H1 (cell line): ENCODE measurements at regions not wholly inside any gene's neighbourhood (a gene's known extent, or its start where the extent isn't known, plus 50 kb on each side); places are given as distances from the start of the nearest gene placed in this dataset.

Experiments
- CTCF ChIA-PET: fragments of 300-600 bp; sonication (Branson Sonifier 250); formaldehyde crosslinking; loops from one replicate; lab custom pipeline; 2021; ENCODE audit not compliant: partially characterized antibody; lab: Charles Lee
- POLR2A ChIA-PET: fragments of 300-600 bp; sonication (Branson Sonifier 250); formaldehyde crosslinking; loops from one replicate; lab custom pipeline; 2021; ENCODE audit warnings: inconsistent platforms; ENCODE audit not compliant: partially characterized antibody; lab: Charles Lee
- DNase-seq, 2 experiments: peaks; one replicate each; pipeline versions ENCODE4 v3.0.0 to v3.0.0-alpha.2; 2010 to 2022; ENCODE audit warnings: low spot score in 2 of 2, low read depth in 1 of 2, mixed read lengths in 1 of 2
- FAIRE-seq: peaks from 2 replicates; lab custom pipeline; 2011; peaks lifted over from hg19 to GRCh38; lab: Jason Lieb, UNC
- H2AFZ ChIP-seq: 2 replicates; pipeline ENCODE4 v1.8.1; 2012; ENCODE audit warnings: low read length, inconsistent platforms
- H2AK5ac ChIP-seq: 2 replicates; pipeline ENCODE4 v1.6.1; 2013; ENCODE audit warnings: low read depth, low read length
- H2BK120ac ChIP-seq: replicated peaks from 2 replicates; pipeline ENCODE3; 2013; ENCODE audit warnings: low read depth, low read length, inconsistent platforms
- H2BK12ac ChIP-seq: 2 replicates; pipeline ENCODE4 v1.6.1; 2013; ENCODE audit warnings: low read depth, low read length
- H2BK15ac ChIP-seq: 2 replicates; pipeline ENCODE4 v1.6.1; 2013; ENCODE audit warnings: low read length
- H2BK20ac ChIP-seq: 2 replicates; pipeline ENCODE4 v1.6.1; 2013; ENCODE audit warnings: low read length
- H2BK5ac ChIP-seq: 2 replicates; pipeline ENCODE4 v1.6.1; 2013; ENCODE audit warnings: low read depth, low read length
- H3K14ac ChIP-seq: 2 replicates; pipeline ENCODE4 v1.6.1; 2013; ENCODE audit warnings: inconsistent platforms; ENCODE audit not compliant: insufficient read length
- H3K18ac ChIP-seq: 2 replicates; pipeline ENCODE4 v1.6.1; 2013; ENCODE audit warnings: low read length; ENCODE audit errors: extremely low read depth
- H3K23ac ChIP-seq: 2 replicates; pipeline ENCODE4 v1.6.1; 2013; ENCODE audit warnings: inconsistent platforms; ENCODE audit not compliant: insufficient read length
- H3K23me2 ChIP-seq: 2 replicates; pipeline ENCODE4 v1.6.1; 2013; ENCODE audit warnings: low read depth, low read length
- H3K27ac ChIP-seq: 2 replicates; pipeline ENCODE4 v1.6.1; 2011; ENCODE audit warnings: low read depth, low read length, inconsistent platforms
- H3K27me3 ChIP-seq, 4 experiments: replicated peaks in 1 of 4; 1 replicate in 1 of 4; 2 replicates in 3 of 4; pipeline versions ENCODE4 v1.6.1 to v1.8.1; 2011 to 2013; ENCODE audit warnings: low read length in 3 of 4, mild to moderate bottlenecking in 3 of 4, inconsistent platforms in 2 of 4, mixed read lengths in 2 of 4, moderate library complexity in 1 of 4; ENCODE audit not compliant: control insufficient read depth in 3 of 4, insufficient read depth in 3 of 4; ENCODE audit errors: extremely low read depth in 1 of 4
- H3K36me3 ChIP-seq, 4 experiments: 2 replicates each; pipeline versions ENCODE4 v1.6.1 to v1.8.1; 2011 to 2013; ENCODE audit warnings: mild to moderate bottlenecking in 4 of 4, low read length in 3 of 4, moderate library complexity in 2 of 4, control low read depth in 1 of 4, inconsistent platforms in 1 of 4; ENCODE audit not compliant: insufficient read depth in 4 of 4, control insufficient read depth in 2 of 4
- H3K4ac ChIP-seq: replicated peaks from 2 replicates; pipeline ENCODE3; 2013; ENCODE audit warnings: low read length, low read depth, mixed read lengths, inconsistent platforms; ENCODE audit not compliant: insufficient read length
- H3K4me1 ChIP-seq, 4 experiments: replicated peaks in 1 of 4; 1 replicate in 1 of 4; 2 replicates in 3 of 4; pipeline versions ENCODE4 v1.6.1 to v1.8.1; 2011 to 2013; ENCODE audit warnings: low read length in 3 of 4, inconsistent platforms in 2 of 4, mixed read lengths in 1 of 4; ENCODE audit not compliant: insufficient read depth in 4 of 4, control insufficient read depth in 3 of 4
- H3K4me2 ChIP-seq, 2 experiments: 2 replicates each; pipeline versions ENCODE4 v1.6.1 to v1.8.1; 2011 to 2013; ENCODE audit warnings: low read depth in 2 of 2, low read length in 2 of 2, control low read depth in 1 of 2, inconsistent platforms in 1 of 2, mild to moderate bottlenecking in 1 of 2; ENCODE audit not compliant: insufficient read depth in 1 of 2
- H3K4me3 ChIP-seq, 4 experiments: fragments of 200-600, 300-600 bp in 1 of 4; sonication (generic), shearing (Covaris generic), sonication (Bioruptor Twin) in 1 of 4; 2 replicates each; pipeline versions ENCODE4 v1.5.1 to v1.8.1; 2011 to 2016; ENCODE audit warnings: low read length in 4 of 4, low read depth in 3 of 4, control low read depth in 2 of 4, inconsistent platforms in 2 of 4, mild to moderate bottlenecking in 2 of 4, mixed read lengths in 1 of 4, moderate library complexity in 1 of 4; ENCODE audit not compliant: insufficient read depth in 2 of 4; ENCODE audit errors: extremely low read depth in 1 of 4
- H3K56ac ChIP-seq: replicated peaks from 2 replicates; pipeline ENCODE3; 2013; ENCODE audit warnings: low read depth, mild to moderate bottlenecking, mixed read lengths, low read length, inconsistent platforms; ENCODE audit not compliant: insufficient read length
- H3K79me1 ChIP-seq: 2 replicates; pipeline ENCODE4 v1.6.1; 2013; ENCODE audit warnings: low read depth, low read length, control low read depth
- H3K79me2 ChIP-seq, 2 experiments: 2 replicates each; pipeline versions ENCODE4 v1.6.1 to v1.8.1; 2012 to 2013; ENCODE audit warnings: low read length in 2 of 2, mild to moderate bottlenecking in 2 of 2, inconsistent platforms in 1 of 2; ENCODE audit not compliant: insufficient read depth in 2 of 2, control insufficient read depth in 1 of 2
- H3K9ac ChIP-seq, 4 experiments: replicated peaks in 1 of 4; 1 replicate in 1 of 4; 2 replicates in 3 of 4; pipeline versions ENCODE4 v1.6.1 to v1.8.1; 2011 to 2013; ENCODE audit warnings: low read depth in 3 of 4, low read length in 3 of 4, control low read depth in 2 of 4, mild to moderate bottlenecking in 2 of 4, moderate library complexity in 2 of 4, inconsistent platforms in 1 of 4; ENCODE audit errors: extremely low read depth in 1 of 4
- H3K9me3 ChIP-seq, 2 experiments: 2 replicates each; pipeline versions ENCODE4 v1.6.1 to v1.8.1; 2012 to 2013; ENCODE audit warnings: mild to moderate bottlenecking in 2 of 2, moderate library complexity in 2 of 2, control low read depth in 1 of 2, inconsistent platforms in 1 of 2, low read depth in 1 of 2, low read length in 1 of 2, mixed read lengths in 1 of 2; ENCODE audit not compliant: insufficient read depth in 2 of 2
- H4K20me1 ChIP-seq, 2 experiments: replicated peaks in 1 of 2; 2 replicates each; pipeline versions ENCODE3 to v1.8.1; 2011 to 2013; ENCODE audit warnings: inconsistent platforms in 2 of 2, low read length in 2 of 2, mild to moderate bottlenecking in 1 of 2; ENCODE audit not compliant: insufficient read depth in 2 of 2, control insufficient read depth in 1 of 2
- H4K5ac ChIP-seq: 2 replicates; pipeline ENCODE4 v1.6.1; 2013; ENCODE audit warnings: low read length, low read depth, mixed read lengths, inconsistent platforms; ENCODE audit not compliant: insufficient read length
- H4K8ac ChIP-seq: 2 replicates; pipeline ENCODE4 v1.8.0; 2013; ENCODE audit warnings: mild to moderate bottlenecking, moderate library complexity, low read length, inconsistent platforms; ENCODE audit not compliant: insufficient read depth; ENCODE audit errors: extremely low read depth
- H4K91ac ChIP-seq: replicated peaks from 2 replicates; pipeline ENCODE3; 2013; ENCODE audit warnings: low read length, mixed read lengths, inconsistent platforms; ENCODE audit not compliant: insufficient read length
- CBX8 ChIP-seq: fragments of 300-800, 300-1000 bp; sonication (generic); IDR thresholded peaks from 2 replicates; pipeline ENCODE4 v1.7.1; 2016; ENCODE audit warnings: low read depth, low read length, borderline replicate concordance
- CHD1 ChIP-seq: IDR thresholded peaks from 2 replicates; pipeline ENCODE4 v1.6.1; 2012; ENCODE audit warnings: low read depth, low read length, improper control_type of control experiment
- CREB1 ChIP-seq: IDR thresholded peaks from 2 replicates; pipeline ENCODE4 v1.6.1; 2012; ENCODE audit warnings: inconsistent platforms
- EGR1 ChIP-seq: IDR thresholded peaks from 2 replicates; pipeline ENCODE4 v1.6.1; 2011; ENCODE audit warnings: low read depth, low read length, borderline replicate concordance
- EP300 ChIP-seq, 2 experiments: IDR thresholded peaks; 1 replicate in 1 of 2; 2 replicates in 1 of 2; pipeline ENCODE4 v1.6.1; 2011 to 2012; ENCODE audit warnings: low read depth in 2 of 2, low read length in 2 of 2, mild to moderate bottlenecking in 2 of 2, borderline replicate concordance in 1 of 2, inconsistent platforms in 1 of 2, moderate library complexity in 1 of 2
- EZH2 ChIP-seq: fragments of 200-600 bp; sonication (generic); IDR thresholded peaks from 2 replicates; pipeline ENCODE4 v1.7.1; 2012; ENCODE audit warnings: low read depth, mild to moderate bottlenecking, moderate library complexity, low read length, inconsistent platforms; ENCODE audit not compliant: severe bottlenecking
- GTF2F1 ChIP-seq: IDR thresholded peaks from 2 replicates; pipeline ENCODE4 v1.6.1; 2012; ENCODE audit warnings: low read depth, low read length, improper control_type of control experiment, borderline replicate concordance
- KDM1A ChIP-seq: fragments of 200-600, 300-600 bp; sonication (generic); IDR thresholded peaks from 2 replicates; pipeline ENCODE4 v1.7.1; 2016; ENCODE audit warnings: mild to moderate bottlenecking, low read length, borderline replicate concordance
- NANOG ChIP-seq: IDR thresholded peaks from 2 replicates; pipeline ENCODE4 v1.6.1; 2011; ENCODE audit warnings: low read length, low read depth, mild to moderate bottlenecking, inconsistent platforms; ENCODE audit not compliant: insufficient read depth, poor library complexity, severe bottlenecking
- POLR2A ChIP-seq, 2 experiments: IDR thresholded peaks; 1 replicate in 1 of 2; 2 replicates in 1 of 2; pipeline ENCODE4 v1.6.1; 2011; ENCODE audit warnings: low read depth in 2 of 2, low read length in 2 of 2, mild to moderate bottlenecking in 2 of 2; ENCODE audit errors: control extremely low read depth in 1 of 2
- RBBP5 ChIP-seq: IDR thresholded peaks from 2 replicates; pipeline ENCODE4 v1.7.1; 2012; ENCODE audit warnings: low read depth, mild to moderate bottlenecking, inconsistent platforms, low read length, moderate library complexity, borderline replicate concordance
- SIX5 ChIP-seq: IDR thresholded peaks from 2 replicates; pipeline ENCODE4 v1.6.1; 2011; ENCODE audit warnings: mild to moderate bottlenecking, low read depth, low read length
- TAF1 ChIP-seq: IDR thresholded peaks from 2 replicates; pipeline ENCODE4 v1.6.1; 2011; ENCODE audit warnings: mild to moderate bottlenecking, low read depth, low read length
- TEAD4 ChIP-seq: IDR thresholded peaks from 2 replicates; pipeline ENCODE4 v1.6.1; 2012; ENCODE audit warnings: low read depth, low read length, inconsistent platforms, mixed read lengths
- WGBS, 2 experiments: shearing (Covaris generic) in 1 of 2; methylation state at CpG; one replicate each; pipeline versions ENCODE4 v1.1.6 to v1.1.7; 2013 to 2015; ENCODE audit warnings: low lambda C conversion rate in 2 of 2, mixed read lengths in 2 of 2, inconsistent platforms in 1 of 2, low coverage in 1 of 2, missing lambda C conversion rate in 1 of 2; ENCODE audit not compliant: insufficient replicate concordance in 2 of 2, insufficient coverage in 1 of 2, insufficient read length in 1 of 2; ENCODE audit errors: extremely low coverage in 1 of 2, missing lambda C conversion rate in 1 of 2; 5-methylcytosine and 5-hydroxymethylcytosine counted together
- TF ChIP-seq, protein P1 (sequence below): IDR thresholded peaks from 2 replicates; pipeline ENCODE4 v1.6.1; 2011; ENCODE audit warnings: low read length, improper control_type of control experiment

DNA sequence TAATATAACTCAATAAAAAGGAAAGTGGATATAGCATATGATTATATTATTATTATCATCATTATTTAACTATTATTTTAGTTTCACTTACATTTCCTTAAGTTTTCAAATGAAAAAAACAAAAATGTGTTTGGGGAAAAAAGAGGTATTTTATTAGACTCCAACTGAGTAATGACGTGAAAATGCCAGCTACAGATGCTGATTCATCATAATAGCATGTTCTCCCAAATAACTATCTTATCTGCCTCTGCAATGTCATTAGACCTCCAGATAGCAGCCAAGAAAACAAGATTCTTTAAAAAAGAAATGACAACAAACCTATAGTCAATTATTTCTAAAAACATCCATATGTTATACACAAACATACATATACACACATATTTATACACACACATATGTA is 1071.9 kb upstream of the TMPRSS15 start:
- no peak overlapping the region for H2AFZ ChIP-seq
- no peak overlapping the region for H2BK15ac ChIP-seq
- no peak overlapping the region for H2BK120ac ChIP-seq
- H3K4me3 ChIP-seq: no peak overlapping the region
- no peaks in the 10 kb centered on the region for H3K23me2 ChIP-seq
- H3K9ac ChIP-seq: no peak overlapping the region
- no peak overlapping the region for H3K4me2 ChIP-seq
- no peaks in the 10 kb centered on the region for H3K4me1 ChIP-seq
- ChIA-PET CTCF (interaction anchor here (1.0 kb wide), 1 partner anchor 524 kb away, joined by 3 read pairs; no protein-coding TSS in a partner anchor), POLR2A (no interaction called here)
- peaks cover 13 to 18% of the 10 kb centered on the region in 2 experiments for H3K9me3 ChIP-seq
- DNase-seq (no peak), FAIRE-seq (no peak)
- H3K36me3 ChIP-seq: peaks cover 0 to 2% (median 0%) of the 10 kb centered on the region in 4 experiments; a peak in 1 of 8 replicates
- H3K79me1 ChIP-seq: no peaks in the 10 kb centered on the region
- no peak overlapping the region for H3K4ac ChIP-seq
- no peak overlapping the region for H3K18ac ChIP-seq
- H2BK12ac ChIP-seq: no peak overlapping the region
- no peak overlapping the region for H3K23ac ChIP-seq
- H2BK20ac ChIP-seq: no peak overlapping the region
- H4K5ac ChIP-seq: no peak overlapping the region
- no peaks in the 10 kb centered on the region for H3K79me2 ChIP-seq
- no peaks in the 10 kb centered on the region for H4K20me1 ChIP-seq
- no peaks in the 10 kb centered on the region for H3K27me3 ChIP-seq
- no peak overlapping the region for H2BK5ac ChIP-seq
- no peak overlapping the region for H2AK5ac ChIP-seq
- no peak overlapping the region for H3K56ac ChIP-seq
- H4K91ac ChIP-seq: no peak overlapping the region
- H4K8ac ChIP-seq: no peak overlapping the region
- WGBS, 2 experiments: 93% methylated on average over 1 of the region's 1 CpG; no CpG with 5 or more reads in 1 of the 2 experiments
- no peak overlapping the region for H3K27ac ChIP-seq
- no peak overlapping the region for H3K14ac ChIP-seq
- TF ChIP-seq GTF2F1 (no peak), EZH2 (no peak), KDM1A (no peak), POLR2A (IDR thresholded peaks at IDR 0.05; ENCODE audit: control extremely low read depth in 1 of 2, low read depth in 2 of 2, low read length in 2 of 2) (no peak), TAF1 (no peak), EGR1 (no peak), RBBP5 (no peak), TEAD4 (no peak), CHD1 (no peak), EP300 (IDR thresholded peaks at IDR 0.05; ENCODE audit: borderline replicate concordance in 1 of 2, low read depth in 2 of 2, low read length in 2 of 2) (no peak), SIX5 (no peak), CBX8 (no peak), CREB1 (no peak), NANOG (no peak)
- TF ChIP-seq, protein P1, sequence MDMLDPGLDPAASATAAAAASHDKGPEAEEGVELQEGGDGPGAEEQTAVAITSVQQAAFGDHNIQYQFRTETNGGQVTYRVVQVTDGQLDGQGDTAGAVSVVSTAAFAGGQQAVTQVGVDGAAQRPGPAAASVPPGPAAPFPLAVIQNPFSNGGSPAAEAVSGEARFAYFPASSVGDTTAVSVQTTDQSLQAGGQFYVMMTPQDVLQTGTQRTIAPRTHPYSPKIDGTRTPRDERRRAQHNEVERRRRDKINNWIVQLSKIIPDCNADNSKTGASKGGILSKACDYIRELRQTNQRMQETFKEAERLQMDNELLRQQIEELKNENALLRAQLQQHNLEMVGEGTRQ: no peak
